Neural cell (in vitro differentiated cells): ENCODE measurements at regions not wholly inside any gene's neighbourhood (a gene's known extent, or its start where the extent isn't known, plus 50 kb on each side); places are given as distances from the start of the nearest gene placed in this dataset.

ENCODE experiments used
- RAD21 ChIP-seq: fragments of 450-650 bp; conservative IDR thresholded peaks from 2 replicates; pipeline ENCODE4 v1.6.1; 2014; ENCODE audit warnings: antibody characterized with exemption, mild to moderate bottlenecking, moderate library complexity
- TAF1 ChIP-seq: IDR thresholded peaks from 2 replicates; pipeline ENCODE4 v1.6.1; 2012; ENCODE audit warnings: low read depth
- TF ChIP-seq, protein P1 (sequence below): fragments of 450-650 bp; IDR thresholded peaks from 2 replicates; pipeline ENCODE4 v1.5.1; 2014; ENCODE audit warnings: antibody characterized with exemption, mild to moderate bottlenecking, moderate library complexity; ENCODE audit not compliant: poor library complexity, severe bottlenecking

DNA sequence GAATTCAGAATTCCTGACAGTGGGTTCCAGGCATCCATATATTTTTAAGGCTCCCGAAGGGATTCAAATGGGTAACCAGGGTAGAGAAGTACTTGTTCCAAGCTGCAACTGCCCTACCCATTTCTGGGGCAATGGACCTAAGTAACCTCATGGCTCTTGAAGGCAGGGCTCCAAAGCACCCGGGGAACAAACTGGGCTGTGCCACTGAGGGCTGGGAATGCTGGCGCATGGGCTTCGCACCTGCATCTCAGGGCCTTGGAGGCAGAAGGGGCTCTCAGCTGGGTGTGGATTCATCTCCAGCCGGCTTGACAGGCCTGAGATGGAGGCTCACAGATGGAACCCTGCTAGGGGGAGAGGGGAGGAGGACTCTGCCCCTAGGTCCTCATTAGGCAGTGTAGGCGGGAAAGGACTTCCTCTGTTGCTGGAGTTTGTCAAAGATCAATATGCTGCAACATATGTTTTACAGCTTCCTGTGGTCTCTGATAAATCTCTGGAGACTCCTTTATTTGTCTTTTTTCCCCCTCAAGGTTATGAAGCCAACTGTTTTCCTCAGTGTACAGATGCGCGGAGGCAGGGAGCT lies 232.3 kb upstream of the NLRP1 start:
- TF ChIP-seq RAD21 (no peak), TAF1 (no peak)
- TF ChIP-seq, protein P1, sequence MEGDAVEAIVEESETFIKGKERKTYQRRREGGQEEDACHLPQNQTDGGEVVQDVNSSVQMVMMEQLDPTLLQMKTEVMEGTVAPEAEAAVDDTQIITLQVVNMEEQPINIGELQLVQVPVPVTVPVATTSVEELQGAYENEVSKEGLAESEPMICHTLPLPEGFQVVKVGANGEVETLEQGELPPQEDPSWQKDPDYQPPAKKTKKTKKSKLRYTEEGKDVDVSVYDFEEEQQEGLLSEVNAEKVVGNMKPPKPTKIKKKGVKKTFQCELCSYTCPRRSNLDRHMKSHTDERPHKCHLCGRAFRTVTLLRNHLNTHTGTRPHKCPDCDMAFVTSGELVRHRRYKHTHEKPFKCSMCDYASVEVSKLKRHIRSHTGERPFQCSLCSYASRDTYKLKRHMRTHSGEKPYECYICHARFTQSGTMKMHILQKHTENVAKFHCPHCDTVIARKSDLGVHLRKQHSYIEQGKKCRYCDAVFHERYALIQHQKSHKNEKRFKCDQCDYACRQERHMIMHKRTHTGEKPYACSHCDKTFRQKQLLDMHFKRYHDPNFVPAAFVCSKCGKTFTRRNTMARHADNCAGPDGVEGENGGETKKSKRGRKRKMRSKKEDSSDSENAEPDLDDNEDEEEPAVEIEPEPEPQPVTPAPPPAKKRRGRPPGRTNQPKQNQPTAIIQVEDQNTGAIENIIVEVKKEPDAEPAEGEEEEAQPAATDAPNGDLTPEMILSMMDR = no peak
